H9 (cell line): ENCODE measurements at regions not wholly inside any gene's neighbourhood (a gene's known extent, or its start where the extent isn't known, plus 50 kb on each side); places are given as distances from the start of the nearest gene placed in this dataset.

Source experiments
- DNase-seq: peaks from one replicate; pipeline ENCODE4 v3.0.0-alpha.2; 2017
- H2AFZ ChIP-seq: one replicate; pipeline ENCODE4 v1.6.1; 2013; ENCODE audit warnings: mild to moderate bottlenecking, low read length, control low read depth, moderate library complexity
- H2AK5ac ChIP-seq: 2 replicates; pipeline ENCODE4 v1.6.1; 2013; ENCODE audit warnings: low read length, control low read depth, mixed read lengths; ENCODE audit not compliant: insufficient read length
- H2BK120ac ChIP-seq: one replicate; pipeline ENCODE4 v1.6.1; 2013; ENCODE audit warnings: low read depth, mild to moderate bottlenecking, low read length, control low read depth, inconsistent platforms; ENCODE audit not compliant: poor library complexity, severe bottlenecking
- H2BK12ac ChIP-seq: 2 replicates; pipeline ENCODE4 v1.6.1; 2013; ENCODE audit warnings: low read length, control low read depth, mixed read lengths, low read depth; ENCODE audit not compliant: insufficient read length
- H2BK15ac ChIP-seq: 2 replicates; pipeline ENCODE4 v1.6.1; 2013; ENCODE audit warnings: low read depth, low read length, control low read depth
- H2BK20ac ChIP-seq: one replicate; pipeline ENCODE4 v1.6.1; 2013; ENCODE audit warnings: low read depth, mild to moderate bottlenecking, low read length, control low read depth, inconsistent platforms; ENCODE audit not compliant: poor library complexity, severe bottlenecking
- H2BK5ac ChIP-seq: 2 replicates; pipeline ENCODE4 v1.6.1; 2013; ENCODE audit warnings: low read length, control low read depth, mixed read lengths; ENCODE audit not compliant: insufficient read length
- H3K14ac ChIP-seq: 2 replicates; pipeline ENCODE4 v1.6.1; 2013; ENCODE audit warnings: low read length, control low read depth; ENCODE audit not compliant: insufficient read depth
- H3K18ac ChIP-seq: 2 replicates; pipeline ENCODE4 v1.6.1; 2013; ENCODE audit warnings: low read depth, mild to moderate bottlenecking, mixed read lengths, low read length, control low read depth; ENCODE audit not compliant: insufficient read length
- H3K23ac ChIP-seq: 2 replicates; pipeline ENCODE4 v1.6.1; 2013; ENCODE audit warnings: low read length, control low read depth, mixed read lengths, low read depth; ENCODE audit not compliant: insufficient read length
- H3K23me2 ChIP-seq: 2 replicates; pipeline ENCODE4 v1.6.1; 2013; ENCODE audit warnings: low read depth, mild to moderate bottlenecking, mixed read lengths, low read length, control low read depth; ENCODE audit not compliant: insufficient read length, poor library complexity, severe bottlenecking
- H3K27ac ChIP-seq: 2 replicates; pipeline ENCODE4 v1.5.1; 2013; ENCODE audit warnings: low read length, control low read depth, mixed read lengths, low read depth; ENCODE audit not compliant: insufficient read length
- H3K27me3 ChIP-seq: 2 replicates; pipeline ENCODE4 v1.6.1; 2013; ENCODE audit warnings: low read length, control low read depth, inconsistent platforms; ENCODE audit not compliant: insufficient read depth
- H3K4ac ChIP-seq: 2 replicates; pipeline ENCODE4 v1.6.1; 2013; ENCODE audit warnings: low read depth, mild to moderate bottlenecking, control low read depth, inconsistent platforms, low read length, moderate library complexity
- H3K4me1 ChIP-seq: 2 replicates; pipeline ENCODE4 v1.6.1; 2013; ENCODE audit warnings: low read length, control low read depth, inconsistent platforms; ENCODE audit not compliant: insufficient read depth
- H3K4me2 ChIP-seq: 2 replicates; pipeline ENCODE4 v1.6.1; 2013; ENCODE audit warnings: low read length, control low read depth, mixed read lengths; ENCODE audit not compliant: insufficient read length, insufficient read depth
- H3K56ac ChIP-seq: 2 replicates; pipeline ENCODE4 v1.6.1; 2013; ENCODE audit warnings: low read depth, mild to moderate bottlenecking, mixed read lengths, low read length, control low read depth; ENCODE audit not compliant: insufficient read length
- H3K79me1 ChIP-seq: 2 replicates; pipeline ENCODE4 v1.6.1; 2013; ENCODE audit warnings: low read depth, mild to moderate bottlenecking, moderate library complexity, low read length, control low read depth, inconsistent platforms; ENCODE audit not compliant: insufficient read depth, poor library complexity, severe bottlenecking
- H3K79me2 ChIP-seq: 2 replicates; pipeline ENCODE4 v1.6.1; 2013; ENCODE audit warnings: low read length, control low read depth, inconsistent platforms; ENCODE audit not compliant: insufficient read depth
- H3K9ac ChIP-seq: 2 replicates; pipeline ENCODE4 v1.6.1; 2013; ENCODE audit warnings: low read length, control low read depth, mixed read lengths; ENCODE audit not compliant: insufficient read length; ENCODE audit errors: extremely low read depth
- H3K9me3 ChIP-seq: one replicate; pipeline ENCODE4 v1.6.1; 2013; ENCODE audit warnings: low read depth, low read length, inconsistent platforms; ENCODE audit not compliant: control insufficient read depth
- H3T11ph ChIP-seq: one replicate; pipeline ENCODE4 v1.6.1; 2013; ENCODE audit warnings: mild to moderate bottlenecking, low read length, control low read depth, inconsistent platforms
- H4K20me1 ChIP-seq: one replicate; pipeline ENCODE4 v1.6.1; 2013; ENCODE audit not compliant: control insufficient read depth, insufficient read length, insufficient read depth
- H4K5ac ChIP-seq: 2 replicates; pipeline ENCODE4 v1.6.1; 2013; ENCODE audit warnings: low read depth, mild to moderate bottlenecking, mixed read lengths, low read length, control low read depth; ENCODE audit not compliant: insufficient read length
- H4K8ac ChIP-seq: replicated peaks from 2 replicates; pipeline ENCODE4 v1.6.1; 2013; ENCODE audit warnings: low read length, control low read depth, mixed read lengths, low read depth; ENCODE audit not compliant: insufficient read length
- H4K91ac ChIP-seq: 2 replicates; pipeline ENCODE4 v1.6.1; 2013; ENCODE audit warnings: low read depth, mild to moderate bottlenecking, moderate library complexity, mixed read lengths, low read length, control low read depth; ENCODE audit not compliant: insufficient read length
- H3K27ac Mint-ChIP-seq, 3 experiments: 2 replicates in 2 of 3; 3 replicates in 1 of 3; pipeline ENCODE4 v1.8.0; 2020 to 2021; ENCODE audit warnings: mixed read lengths in 3 of 3, mild to moderate bottlenecking in 1 of 3, moderate library complexity in 1 of 3
- H3K27me3 Mint-ChIP-seq: 2 replicates; pipeline ENCODE4 v1.8.0; 2021; ENCODE audit warnings: low read depth, mild to moderate bottlenecking, moderate library complexity, mixed read lengths
- H3K36me3 Mint-ChIP-seq, 3 experiments: 2 replicates in 2 of 3; 3 replicates in 1 of 3; pipeline ENCODE4 v1.8.0; 2020 to 2021; ENCODE audit warnings: low read depth in 3 of 3, mixed read lengths in 3 of 3; ENCODE audit not compliant: insufficient read depth in 1 of 3
- H3K4me1 Mint-ChIP-seq, 2 experiments: 2 replicates each; pipeline ENCODE4 v1.8.0; 2020; ENCODE audit warnings: mixed read lengths in 2 of 2
- H3K4me3 Mint-ChIP-seq, 2 experiments: 2 replicates in 1 of 2; 3 replicates in 1 of 2; pipeline ENCODE4 v1.8.0; 2020 to 2021; ENCODE audit warnings: mild to moderate bottlenecking in 2 of 2, mixed read lengths in 2 of 2, moderate library complexity in 1 of 2
- H3K9me3 Mint-ChIP-seq, 2 experiments: 2 replicates in 1 of 2; 3 replicates in 1 of 2; pipeline ENCODE4 v1.8.0; 2020; ENCODE audit warnings: mild to moderate bottlenecking in 2 of 2, mixed read lengths in 2 of 2, moderate library complexity in 1 of 2
- CTCF ChIP-seq: fragments of 200-600 bp; sonication (generic); conservative IDR thresholded peaks from 3 replicates; pipeline ENCODE4 v1.8.0; 2021; ENCODE audit warnings: antibody characterized with exemption, mild to moderate bottlenecking

DNA sequence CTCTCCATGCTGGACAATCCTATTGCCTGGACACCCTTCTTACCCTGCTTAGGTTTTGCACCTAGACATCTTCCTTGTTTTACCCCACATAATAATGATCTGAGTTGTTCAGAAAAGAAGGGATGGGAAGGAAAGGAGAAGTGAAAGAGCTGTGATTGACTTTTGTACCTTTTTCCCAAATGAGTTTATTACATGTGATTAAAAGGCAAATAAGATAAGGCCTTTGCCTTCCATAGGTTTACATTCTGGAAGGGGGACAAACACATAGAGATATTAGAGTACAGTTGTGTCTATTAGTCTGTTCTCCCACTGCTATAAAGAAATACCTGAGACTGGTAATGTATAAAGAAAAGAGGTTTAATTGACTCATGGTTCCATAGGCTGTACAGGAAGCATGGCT is 67.1 kb upstream of the RIOK2 start:
- no peak overlapping the region for H3K18ac ChIP-seq
- no peak for DNase-seq
- peaks cover 5% of the 10 kb centered on the region in 2 experiments; a peak in 2 of 4 replicates for H3K4me1 Mint-ChIP-seq

More for the DNA sequence above, 67.1 kb upstream of the RIOK2 start:
- Histone ChIP-seq H4K8ac (no peak overlapping the region), H4K91ac (no peak overlapping the region), H3K79me2 (no peaks in the 10 kb centered on the region), H3K14ac (no peak overlapping the region), H3K4me1 (no peaks in the 10 kb centered on the region), H3K9me3 (no peaks in the 10 kb centered on the region), H3K4ac (no peak overlapping the region), H2BK15ac (no peak overlapping the region), H2AK5ac (no peak overlapping the region), H3K27me3 (no peaks in the 10 kb centered on the region), H2BK5ac (no peak overlapping the region), H2BK120ac (no peak overlapping the region), H3K23me2 (no peaks in the 10 kb centered on the region), H3K4me2 (no peak overlapping the region), H3K9ac (no peak overlapping the region), H3K27ac (no peak overlapping the region), H4K20me1 (no peaks in the 10 kb centered on the region), H4K5ac (no peak overlapping the region), H2BK20ac (no peak overlapping the region), H2AFZ (no peak overlapping the region), H3T11ph (no peak overlapping the region), H3K79me1 (no peaks in the 10 kb centered on the region), H3K56ac (no peak overlapping the region), H2BK12ac (no peak overlapping the region), H3K23ac (no peak overlapping the region)
- Mint-ChIP-seq H3K4me3 (no peak overlapping the region), H3K9me3 (peaks cover 3 to 6% of the 10 kb centered on the region in 2 experiments; a peak in 3 of 5 replicates), H3K36me3 (peaks cover 0 to 5% (median 0%) of the 10 kb centered on the region in 3 experiments; a peak in 1 of 7 replicates), H3K27me3 (no peaks in the 10 kb centered on the region), H3K27ac (peak overlapping the region in 1 of 3 experiments; percentile 46; a peak in 1 of 7 replicates)
- no peak for TF ChIP-seq CTCF
